ENCODE measurements at regions not wholly inside any gene's neighbourhood (a gene's known extent, or its start where the extent isn't known, plus 50 kb on each side); places are given as distances from the start of the nearest gene placed in this dataset.

GRCh38 chr13:48909056-48909389 is 66.7 kb upstream of the FNDC3A start:
- no peak for TF ChIP-seq EZH2 (IDR thresholded peaks at IDR 0.05; ENCODE audit: borderline replicate concordance, low read depth, low read length, severe bottlenecking)
- TF ChIP-seq CTCF (IDR thresholded peaks at IDR 0.05; ENCODE audit: borderline replicate concordance, extremely low read depth, low read length, poor library complexity, severe bottlenecking), result no peak
